HepG2 (cell line): ENCODE measurements at regions not wholly inside any gene's neighbourhood (a gene's known extent, or its start where the extent isn't known, plus 50 kb on each side); places are given as distances from the start of the nearest gene placed in this dataset.

Experiments used
- ATAC-seq: fragments of 200-7000 bp; cut with Tn5 transposase; 3 replicates; pipeline ENCODE4 v1.9.1; 2020; ENCODE audit warnings: mild to moderate bottlenecking, moderate library complexity
- BruUV-seq: library from RNA; stranded (reverse); fragments of 400-500 nt; replicated peaks from 2 replicates; lab custom pipeline; 2021; lab: Mats Ljungman, UMichigan
- CTCF ChIA-PET: fragments of 300-600 bp; formaldehyde crosslinking; extraction: SDS; loops from one replicate; lab custom pipeline; 2021; ENCODE audit warnings: low total read pairs, inconsistent platforms, low intra/inter-chr PET ratio; lab: Yijun Ruan, JAX
- POLR2A ChIA-PET: fragments of 350-600 bp; sonication (Branson Sonifier 250); formaldehyde crosslinking; loops from one replicate; lab custom pipeline; 2020; ENCODE audit warnings: antibody characterized with exemption, inconsistent platforms; lab: Yijun Ruan, JAX
- DNase-seq: peaks from one replicate; pipeline ENCODE4 v3.0.0-alpha.2; 2015; ENCODE audit warnings: low spot score
- FAIRE-seq: peaks from 3 replicates; lab custom pipeline; 2011; peaks lifted over from hg19 to GRCh38; lab: Jason Lieb, UNC
- H2AFZ ChIP-seq: one replicate; pipeline ENCODE4 v1.6.1; 2011; ENCODE audit warnings: low read length, inconsistent platforms
- H3K27ac ChIP-seq: fragments of 300-600 bp; 3 replicates; pipeline ENCODE4 v1.8.0; 2011; ENCODE audit warnings: mixed run types, mild to moderate bottlenecking, mixed read lengths, low read length, inconsistent platforms; ENCODE audit not compliant: insufficient read depth; ENCODE audit errors: extremely low read length
- H3K27me3 ChIP-seq, 2 experiments: fragments of 200-600 bp in 1 of 2; 2 replicates in 1 of 2; 3 replicates in 1 of 2; pipeline versions ENCODE4 v1.6.0 to v1.8.0; 2011; ENCODE audit warnings: low read length in 2 of 2, mild to moderate bottlenecking in 2 of 2, moderate library complexity in 2 of 2, inconsistent platforms in 1 of 2; ENCODE audit not compliant: insufficient read depth in 2 of 2, control insufficient read depth in 1 of 2
- H3K36me3 ChIP-seq, 2 experiments: fragments of 200-600 bp in 1 of 2; replicated peaks in 1 of 2; 2 replicates in 1 of 2; 3 replicates in 1 of 2; pipeline versions ENCODE4 v1.5.1 to v1.8.0; 2011; ENCODE audit warnings: low read length in 2 of 2, inconsistent platforms in 1 of 2; ENCODE audit not compliant: insufficient read depth in 2 of 2, control insufficient read depth in 1 of 2
- H3K4me1 ChIP-seq: 2 replicates; pipeline ENCODE4 v1.5.1; 2012; ENCODE audit warnings: low read length, inconsistent platforms; ENCODE audit not compliant: insufficient read depth
- H3K4me2 ChIP-seq: 2 replicates; pipeline ENCODE4 v1.6.0; 2011; ENCODE audit warnings: low read depth, low read length, inconsistent platforms
- H3K4me3 ChIP-seq, 3 experiments: fragments of 200-600 bp in 1 of 3; sonication (generic), shearing (Covaris generic) in 1 of 3; replicated peaks in 1 of 3; 2 replicates each; pipeline ENCODE4 v1.5.1; 2011 to 2016; ENCODE audit warnings: low read length in 3 of 3, inconsistent platforms in 2 of 3, low read depth in 2 of 3, mild to moderate bottlenecking in 2 of 3, control low read depth in 1 of 3, mixed read lengths in 1 of 3; ENCODE audit not compliant: insufficient read depth in 1 of 3
- H3K79me2 ChIP-seq: one replicate; pipeline ENCODE4 v1.6.1; 2011; ENCODE audit warnings: low read length, inconsistent platforms; ENCODE audit not compliant: insufficient read depth
- H3K9ac ChIP-seq: 2 replicates; pipeline ENCODE4 v1.6.0; 2011; ENCODE audit warnings: mild to moderate bottlenecking, low read depth, low read length, inconsistent platforms; ENCODE audit not compliant: insufficient read depth
- H3K9me3 ChIP-seq: 2 replicates; pipeline ENCODE4 v1.5.1; 2012; ENCODE audit warnings: mild to moderate bottlenecking, low read length
- H4K20me1 ChIP-seq: 2 replicates; pipeline ENCODE4 v1.6.0; 2011; ENCODE audit warnings: inconsistent platforms, mild to moderate bottlenecking, low read length, moderate library complexity; ENCODE audit not compliant: insufficient read depth
- CENPBD1 ChIP-seq: sonication (generic); formaldehyde crosslinking; IDR thresholded peaks from 2 replicates; pipeline ENCODE4 v1.8.0; 2022; ENCODE audit warnings: missing genetic modification reagents, low read depth, mild to moderate bottlenecking, borderline replicate concordance
- CREBL2 ChIP-seq: sonication (generic); formaldehyde crosslinking; IDR thresholded peaks from 2 replicates; pipeline ENCODE4 v1.8.1; 2023; ENCODE audit warnings: missing genetic modification reagents, mild to moderate bottlenecking, borderline replicate concordance
- FOSL2 ChIP-seq: sonication (generic); formaldehyde crosslinking; IDR thresholded peaks from 2 replicates; pipeline ENCODE4 v1.4.0; 2020; ENCODE audit warnings: missing genetic modification reagents
- KLF13 ChIP-seq: sonication (generic); formaldehyde crosslinking; IDR thresholded peaks from 2 replicates; pipeline ENCODE4 v1.4.0; 2020; ENCODE audit warnings: mild to moderate bottlenecking, missing genetic modification reagents
- MYPOP ChIP-seq: sonication (generic); formaldehyde crosslinking; IDR thresholded peaks from 2 replicates; pipeline ENCODE4 v1.8.1; 2023; ENCODE audit warnings: mild to moderate bottlenecking, moderate library complexity, missing genetic modification reagents
- SAP130 ChIP-seq: IDR thresholded peaks from 2 replicates; pipeline ENCODE4 v1.6.1; 2016; ENCODE audit warnings: low read depth
- ZFP82 ChIP-seq: sonication (generic); formaldehyde crosslinking; IDR thresholded peaks from 2 replicates; pipeline ENCODE4 v1.5.1; 2020; ENCODE audit warnings: mild to moderate bottlenecking, missing genetic modification reagents, borderline replicate concordance
- ZFY ChIP-seq: sonication (generic); formaldehyde crosslinking; IDR thresholded peaks from 2 replicates; pipeline ENCODE4 v1.4.0; 2020; ENCODE audit warnings: missing genetic modification reagents
- ZMYM4 ChIP-seq: sonication (generic); formaldehyde crosslinking; IDR thresholded peaks from 2 replicates; pipeline ENCODE4 v1.8.1; 2023; ENCODE audit warnings: mild to moderate bottlenecking, missing genetic modification reagents
- ZNF326 ChIP-seq: sonication (generic); formaldehyde crosslinking; IDR thresholded peaks from 2 replicates; pipeline ENCODE4 v1.4.0; 2020; ENCODE audit warnings: missing genetic modification reagents, borderline replicate concordance
- ZNF468 ChIP-seq: sonication (generic); formaldehyde crosslinking; IDR thresholded peaks from 2 replicates; pipeline ENCODE4 v1.8.0; 2022; ENCODE audit warnings: mild to moderate bottlenecking, moderate library complexity, missing genetic modification reagents
- ZNF598 ChIP-seq: sonication (generic); formaldehyde crosslinking; IDR thresholded peaks from 2 replicates; pipeline ENCODE4 v1.5.1; 2020; ENCODE audit warnings: mild to moderate bottlenecking, missing genetic modification reagents, borderline replicate concordance
- ZNF629 ChIP-seq: sonication (generic); formaldehyde crosslinking; conservative IDR thresholded peaks from 2 replicates; pipeline ENCODE4 v1.5.0; 2020; ENCODE audit warnings: missing genetic modification reagents
- ZNF737 ChIP-seq: sonication (generic); formaldehyde crosslinking; IDR thresholded peaks from 2 replicates; pipeline ENCODE4 v1.5.0; 2020; ENCODE audit warnings: missing genetic modification reagents, mild to moderate bottlenecking, borderline replicate concordance
- ZNF777 ChIP-seq: sonication (generic); formaldehyde crosslinking; IDR thresholded peaks from 2 replicates; pipeline ENCODE4 v1.4.0; 2020; ENCODE audit warnings: missing genetic modification reagents
- ZSCAN12 ChIP-seq: sonication (generic); formaldehyde crosslinking; IDR thresholded peaks from 2 replicates; pipeline ENCODE4 v1.9.0; 2021; ENCODE audit warnings: mild to moderate bottlenecking, missing genetic modification reagents
- ZSCAN29 ChIP-seq: sonication (generic); formaldehyde crosslinking; conservative IDR thresholded peaks from 2 replicates; pipeline ENCODE4 v1.4.0; 2020; ENCODE audit warnings: mild to moderate bottlenecking, missing genetic modification reagents
- ZSCAN31 ChIP-seq: sonication (generic); formaldehyde crosslinking; IDR thresholded peaks from 2 replicates; pipeline ENCODE4 v1.5.0; 2020; ENCODE audit warnings: low read depth, mild to moderate bottlenecking, missing genetic modification reagents
- WGBS: methylation state at CpG from one replicate; pipeline ENCODE4 v1.1.6; 2017; ENCODE audit warnings: low lambda C conversion rate; 5-methylcytosine and 5-hydroxymethylcytosine counted together
- in situ Hi-C: cut with HindIII; loops from 2 replicates; pipeline ENCODE4 v1.10.0; 2017; ENCODE audit warnings: low pct_unique_long_range_greater_than_20kb; ENCODE audit not compliant: extremely low pct_ligation_motif_present
- intact Hi-C: fragments of 100-400 bp; cut with micrococcal nuclease; formaldehyde crosslinking; loops from one replicate; pipeline ENCODE4 v1.10.0; 2022; ENCODE audit not compliant: unreplicated experiment

- TF ChIP-seq ZSCAN12 (CRISPR knock-in tag): no peak
- TF ChIP-seq FOSL2 (CRISPR knock-in tag): 0 out of 2 replicates have a peak, but pooled peaks have one; percentile 10
- TF ChIP-seq ZSCAN31 (CRISPR knock-in tag): peak; percentile 90
- TF ChIP-seq KLF13 (CRISPR knock-in tag): no peak
- TF ChIP-seq, all 625 proteins: peak for 6
These were observed 120.5 kb upstream of the DDHD1 start (continued) for GRCh38 chr14:53273671-53274072.

- H3K9ac ChIP-seq: no peak overlapping the region
- no peaks in the 10 kb centered on the region for H3K36me3 ChIP-seq
- no peaks in the 10 kb centered on the region for H3K27me3 ChIP-seq
- no peak for FAIRE-seq
- intact Hi-C loops (no loop called here), in situ Hi-C loops (no loop called here)
- no peaks in the 10 kb centered on the region for H3K9me3 ChIP-seq
- no peak overlapping the region for H2AFZ ChIP-seq
- POLR2A ChIA-PET: no interaction called here
- 31% methylated on average over 4 of the region's 4 CpGs for WGBS
- no peaks in the 10 kb centered on the region for H4K20me1 ChIP-seq
- no peak overlapping the region for H3K27ac ChIP-seq
- CTCF ChIA-PET: no interaction called here
- no peak for ATAC-seq
- H3K4me1 ChIP-seq: no peaks in the 10 kb centered on the region
- no peak for TF ChIP-seq ZNF598 (CRISPR knock-in tag)
- DNase-seq: no peak
- no TSS peak for BruUV-seq
- no peaks in the 10 kb centered on the region for H3K79me2 ChIP-seq
- no peak overlapping the region for H3K4me2 ChIP-seq
- H3K4me3 ChIP-seq: no peak overlapping the region
These were observed 111.9 kb upstream of the DDHD1 start for GRCh38 chr14:53265025-53265424.

GRCh38 chr14:53260928-53261327, 107.8 kb upstream of the DDHD1 start:
- Histone ChIP-seq H3K79me2 (no peaks in the 10 kb centered on the region), H2AFZ (no peak overlapping the region), H3K9ac (no peak overlapping the region), H3K36me3 (no peaks in the 10 kb centered on the region), H3K4me3 (no peak overlapping the region), H3K27me3 (no peaks in the 10 kb centered on the region; a peak in 1 of 5 replicates), H3K4me2 (no peak overlapping the region), H3K9me3 (no peaks in the 10 kb centered on the region), H3K4me1 (no peaks in the 10 kb centered on the region), H3K27ac (no peak overlapping the region), H4K20me1 (no peaks in the 10 kb centered on the region)
- 38% methylated on average over 2 of the region's 2 CpGs for WGBS
- ATAC-seq: no peak
- ChIA-PET CTCF (no interaction called here), POLR2A (no interaction called here)
- no peak for DNase-seq
- no peak for FAIRE-seq
- in situ Hi-C loops: no loop called here
- no TSS peak for BruUV-seq
- intact Hi-C loops: no loop called here
- TF ChIP-seq ZSCAN29 (CRISPR knock-in tag) (no peak), ZNF737 (CRISPR knock-in tag) (no peak), ZNF629 (CRISPR knock-in tag) (no peak), ZFY (CRISPR knock-in tag) (no peak), ZMYM4 (CRISPR knock-in tag) (no peak), CREBL2 (CRISPR knock-in tag) (no peak), MYPOP (CRISPR knock-in tag) (no peak), CENPBD1 (no peak), ZNF468 (CRISPR knock-in tag) (no peak), SAP130 (CRISPR knock-in tag) (no peak), ZNF777 (CRISPR knock-in tag) (no peak), ZFP82 (no peak), ZNF326 (no peak)
